GM19025 (cell line): ENCODE measurements at regions not wholly inside any gene's neighbourhood (a gene's known extent, or its start where the extent isn't known, plus 50 kb on each side); places are given as distances from the start of the nearest gene placed in this dataset.

Source experiments
- ATAC-seq: cut with Tn5 transposase; IDR thresholded peaks from one replicate; pipeline ENCODE4 v1.9.1; 2021; ENCODE audit warnings: mild to moderate bottlenecking, low read depth, moderate library complexity; ENCODE audit not compliant: unreplicated experiment

GRCh38 chr9:103999375-104000062 is 94.6 kb upstream of the SMC2 start:
- ATAC-seq, result no peak

- no peak for ATAC-seq
These were observed 84.3 kb upstream of the SMC2 start for GRCh38 chr9:104009826-104010225.

GRCh38 chr9:104022083-104022482 is 72.0 kb upstream of the SMC2 start:
- no peak for ATAC-seq

- no peak for ATAC-seq
These were observed 69.0 kb upstream of the SMC2 start for GRCh38 chr9:104025104-104025503.

GRCh38 chr9:104025945-104026344 is 68.2 kb upstream of the SMC2 start:
- ATAC-seq, result no peak

- ATAC-seq, result peak; percentile 43
These were observed 66.8 kb upstream of the SMC2 start for GRCh38 chr9:104027295-104027694.

- no peak for ATAC-seq
These were observed 65.3 kb upstream of the SMC2 start for GRCh38 chr9:104028827-104029226.
